ENCODE measurements at regions not wholly inside any gene's neighbourhood (a gene's known extent, or its start where the extent isn't known, plus 50 kb on each side); places are given as distances from the start of the nearest gene placed in this dataset.

DNA sequence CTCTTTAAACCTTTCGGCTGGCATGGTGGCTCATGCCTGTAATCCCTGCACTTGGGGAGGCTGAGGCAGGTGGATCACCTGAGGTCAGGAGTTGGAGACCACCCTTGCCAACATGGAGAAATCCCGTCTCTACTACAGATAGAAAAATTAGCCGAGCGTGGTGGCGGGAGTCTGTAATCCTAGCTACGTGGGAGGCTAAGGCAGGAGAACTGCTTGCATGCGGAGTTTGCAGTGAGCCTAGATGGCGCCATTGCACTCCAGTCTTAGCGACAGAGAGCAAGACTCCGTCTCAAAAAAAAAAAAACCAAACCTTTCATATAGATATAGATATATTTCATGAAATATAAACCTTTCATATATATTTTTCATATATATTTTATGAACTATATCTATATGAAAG lies 864.7 kb downstream of the TRIB2 start:
- Mint-ChIP-seq H3K9me3 (ENCODE audit: insufficient read depth) (no peaks in the 10 kb centered on the region), H3K27ac (no peak overlapping the region), H3K4me3 (no peak overlapping the region), H3K4me1 (no peaks in the 10 kb centered on the region), H3K27me3 (no peaks in the 10 kb centered on the region)
- H3K9ac ChIP-seq (ENCODE audit: low read length), result no peak overlapping the region
- intact Hi-C loops (cut with micrococcal nuclease), result no loop called here
- WGBS (ENCODE audit: insufficient coverage), result 100% methylated on average over 5 of the region's 10 CpGs
- no peak overlapping the region for H3K4me3 ChIP-seq (ENCODE audit: control extremely low read depth in 1 of 5, extremely low read depth in 1 of 5, insufficient read depth in 1 of 5, low read depth in 2 of 5, low read length in 4 of 5)
- H3K4me1 ChIP-seq (ENCODE audit: control insufficient read depth in 2 of 2, insufficient read depth in 2 of 2, low read length in 2 of 2), result no peaks in the 10 kb centered on the region
- H3K27me3 ChIP-seq (replicated peaks in 1 of 4; ENCODE audit: control extremely low read depth in 1 of 4, control insufficient read depth in 3 of 4, insufficient read depth in 4 of 4, low read length in 3 of 4), result no peaks in the 10 kb centered on the region
- POLR2A ChIA-PET, result no interaction called here
- H3K4me2 ChIP-seq (replicated peaks; ENCODE audit: low read depth, low read length, poor library complexity, severe bottlenecking), result no peak overlapping the region
- CTCF ChIA-PET, result no interaction called here
- TF ChIP-seq, protein P1, sequence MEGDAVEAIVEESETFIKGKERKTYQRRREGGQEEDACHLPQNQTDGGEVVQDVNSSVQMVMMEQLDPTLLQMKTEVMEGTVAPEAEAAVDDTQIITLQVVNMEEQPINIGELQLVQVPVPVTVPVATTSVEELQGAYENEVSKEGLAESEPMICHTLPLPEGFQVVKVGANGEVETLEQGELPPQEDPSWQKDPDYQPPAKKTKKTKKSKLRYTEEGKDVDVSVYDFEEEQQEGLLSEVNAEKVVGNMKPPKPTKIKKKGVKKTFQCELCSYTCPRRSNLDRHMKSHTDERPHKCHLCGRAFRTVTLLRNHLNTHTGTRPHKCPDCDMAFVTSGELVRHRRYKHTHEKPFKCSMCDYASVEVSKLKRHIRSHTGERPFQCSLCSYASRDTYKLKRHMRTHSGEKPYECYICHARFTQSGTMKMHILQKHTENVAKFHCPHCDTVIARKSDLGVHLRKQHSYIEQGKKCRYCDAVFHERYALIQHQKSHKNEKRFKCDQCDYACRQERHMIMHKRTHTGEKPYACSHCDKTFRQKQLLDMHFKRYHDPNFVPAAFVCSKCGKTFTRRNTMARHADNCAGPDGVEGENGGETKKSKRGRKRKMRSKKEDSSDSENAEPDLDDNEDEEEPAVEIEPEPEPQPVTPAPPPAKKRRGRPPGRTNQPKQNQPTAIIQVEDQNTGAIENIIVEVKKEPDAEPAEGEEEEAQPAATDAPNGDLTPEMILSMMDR (IDR thresholded peaks at IDR 0.05), result no peak
- no peak for TF ChIP-seq EZH2 (IDR thresholded peaks at IDR 0.05; ENCODE audit: borderline replicate concordance, insufficient read depth, low read depth, low read length, poor library complexity, severe bottlenecking)
- peaks cover 0 to 3% (median 0%) of the 10 kb centered on the region in 3 donors for H3K9me3 ChIP-seq (ENCODE audit: control extremely low read depth in 1 of 3, control insufficient read depth in 2 of 3, insufficient read depth in 1 of 3, low read length in 2 of 3)
- H3K79me2 ChIP-seq (ENCODE audit: control insufficient read depth, insufficient read depth, low read length), result no peaks in the 10 kb centered on the region
- H3K27ac ChIP-seq (ENCODE audit: low read length in 2 of 2), result no peak overlapping the region
- DNase-seq (no peak), ATAC-seq (ENCODE audit: low read depth) (no peak)
- H4K20me1 ChIP-seq (ENCODE audit: control insufficient read depth, insufficient read depth, low read length, poor library complexity, severe bottlenecking), result no peaks in the 10 kb centered on the region
- no peak overlapping the region for H2AFZ ChIP-seq (ENCODE audit: insufficient read depth, low read depth, low read length, poor library complexity, severe bottlenecking)
- no peaks in the 10 kb centered on the region for H3K36me3 ChIP-seq (replicated peaks in 1 of 2; ENCODE audit: control extremely low read depth in 1 of 2, control insufficient read depth in 1 of 2, extremely low read depth in 1 of 2, insufficient read depth in 2 of 2, low read length in 1 of 2)

DNA sequence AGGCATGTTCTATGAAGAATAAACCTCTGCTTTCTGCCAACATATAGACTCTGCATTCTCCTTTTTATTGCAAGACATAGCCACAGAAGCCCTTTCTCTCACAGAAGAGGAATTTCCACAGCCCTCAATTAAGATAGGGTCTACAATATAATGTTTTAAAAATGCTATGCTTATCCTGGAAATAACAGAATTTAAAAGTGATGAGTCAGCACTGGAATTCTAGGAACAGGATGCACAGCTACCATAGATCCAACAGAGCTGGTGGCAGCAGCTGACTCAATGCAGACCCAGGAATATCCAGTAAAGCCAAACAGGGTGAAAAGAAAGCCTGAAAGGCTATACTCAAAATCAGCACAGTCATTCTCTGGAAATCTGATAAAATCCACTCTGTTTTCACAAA lies 866.9 kb downstream of the TRIB2 start:
- Histone ChIP-seq H3K9ac (ENCODE audit: low read length) (no peak overlapping the region), H3K79me2 (ENCODE audit: control insufficient read depth, insufficient read depth, low read length) (no peaks in the 10 kb centered on the region), H4K20me1 (ENCODE audit: control insufficient read depth, insufficient read depth, low read length, poor library complexity, severe bottlenecking) (no peaks in the 10 kb centered on the region), H3K4me2 (replicated peaks; ENCODE audit: low read depth, low read length, poor library complexity, severe bottlenecking) (no peak overlapping the region), H3K27me3 (replicated peaks in 1 of 4; ENCODE audit: control extremely low read depth in 1 of 4, control insufficient read depth in 3 of 4, insufficient read depth in 4 of 4, low read length in 3 of 4) (no peaks in the 10 kb centered on the region), H3K4me1 (ENCODE audit: control insufficient read depth in 2 of 2, insufficient read depth in 2 of 2, low read length in 2 of 2) (no peaks in the 10 kb centered on the region), H3K9me3 (ENCODE audit: control extremely low read depth in 1 of 3, control insufficient read depth in 2 of 3, insufficient read depth in 1 of 3, low read length in 2 of 3) (peaks cover 0 to 3% (median 0%) of the 10 kb centered on the region in 3 donors), H3K36me3 (replicated peaks in 1 of 2; ENCODE audit: control extremely low read depth in 1 of 2, control insufficient read depth in 1 of 2, extremely low read depth in 1 of 2, insufficient read depth in 2 of 2, low read length in 1 of 2) (no peaks in the 10 kb centered on the region), H3K4me3 (ENCODE audit: control extremely low read depth in 1 of 5, extremely low read depth in 1 of 5, insufficient read depth in 1 of 5, low read depth in 2 of 5, low read length in 4 of 5) (no peak overlapping the region), H2AFZ (ENCODE audit: insufficient read depth, low read depth, low read length, poor library complexity, severe bottlenecking) (no peak overlapping the region), H3K27ac (ENCODE audit: low read length in 2 of 2) (no peak overlapping the region)
- Mint-ChIP-seq H3K27me3 (no peaks in the 10 kb centered on the region), H3K4me1 (no peaks in the 10 kb centered on the region), H3K9me3 (ENCODE audit: insufficient read depth) (no peaks in the 10 kb centered on the region), H3K27ac (no peak overlapping the region), H3K4me3 (no peak overlapping the region)
- ATAC-seq (ENCODE audit: low read depth), result no peak
- DNase-seq, result no peak
- intact Hi-C loops (cut with micrococcal nuclease), result no loop called here
- TF ChIP-seq, protein P1 (IDR thresholded peaks at IDR 0.05), result no peak
- TF ChIP-seq EZH2 (IDR thresholded peaks at IDR 0.05; ENCODE audit: borderline replicate concordance, insufficient read depth, low read depth, low read length, poor library complexity, severe bottlenecking), result no peak
- POLR2A ChIA-PET, result no interaction called here
- CTCF ChIA-PET, result no interaction called here

Data from B cell (primary cell).